SU-DHL-6 (cell line): ENCODE measurements at regions not wholly inside any gene's neighbourhood (a gene's known extent, or its start where the extent isn't known, plus 50 kb on each side); places are given as distances from the start of the nearest gene placed in this dataset.

Experiments
- H2AFZ ChIP-seq: fragments of 200-600 bp; sonication (generic); 2 replicates; pipeline ENCODE4 v1.6.1; 2014; ENCODE audit warnings: low read depth, mild to moderate bottlenecking, moderate library complexity, mixed read lengths, antibody characterized with exemption, low read length; ENCODE audit not compliant: severe bottlenecking
- H3F3A ChIP-seq: fragments of 200-600 bp; shearing (Covaris generic); 2 replicates; pipeline ENCODE4 v1.6.0; 2016; ENCODE audit warnings: antibody characterized with exemption, mild to moderate bottlenecking; ENCODE audit not compliant: insufficient read depth
- H3K27ac ChIP-seq: fragments of 200-600 bp; sonication (generic); 2 replicates; pipeline ENCODE4 v1.5.1; 2016; ENCODE audit warnings: low read depth, mild to moderate bottlenecking, low read length, moderate library complexity, mixed read lengths
- H3K27me3 ChIP-seq: fragments of 200-600 bp; sonication (generic), shearing (Covaris generic); 2 replicates; pipeline ENCODE4 v1.6.0; 2014; ENCODE audit warnings: mild to moderate bottlenecking, low read length
- H3K36me3 ChIP-seq: fragments of 200-600 bp; sonication (generic); 2 replicates; pipeline ENCODE4 v1.6.1; 2014; ENCODE audit warnings: mild to moderate bottlenecking, low read length, mixed read lengths
- H3K4me2 ChIP-seq: fragments of 300-600, 200-600 bp; shearing (Covaris generic), sonication (generic); 2 replicates; pipeline ENCODE4 v1.6.0; 2014; ENCODE audit warnings: low read length, low read depth, mild to moderate bottlenecking; ENCODE audit not compliant: poor library complexity, severe bottlenecking
- H3K4me3 ChIP-seq: fragments of 200-600 bp; sonication (generic); 2 replicates; pipeline ENCODE4 v1.5.1; 2014; ENCODE audit warnings: antibody characterized with exemption, low read length, mild to moderate bottlenecking, mixed read lengths; ENCODE audit not compliant: insufficient read depth, poor library complexity, severe bottlenecking
- H3K79me2 ChIP-seq: fragments of 200-600 bp; sonication (generic); 2 replicates; pipeline ENCODE4 v1.6.1; 2014; ENCODE audit warnings: mild to moderate bottlenecking, low read length, moderate library complexity; ENCODE audit not compliant: insufficient read depth
- H3K9ac ChIP-seq: fragments of 200-600 bp; sonication (generic); 2 replicates; pipeline ENCODE4 v1.7.0; 2014; ENCODE audit warnings: mild to moderate bottlenecking, low read length
- H3K9me2 ChIP-seq: fragments of 200-600 bp; sonication (generic); replicated peaks from 2 replicates; pipeline ENCODE4 v1.6.1; 2014; ENCODE audit warnings: low read length; ENCODE audit not compliant: insufficient read depth
- H3K9me3 ChIP-seq: fragments of 200-600 bp; sonication (generic); 2 replicates; pipeline ENCODE4 v1.6.1; 2014; ENCODE audit warnings: low read length, mixed read lengths; ENCODE audit not compliant: insufficient read depth
- H4K20me1 ChIP-seq: fragments of 200-600 bp; sonication (generic); 2 replicates; pipeline ENCODE4 v1.6.1; 2014; ENCODE audit warnings: low read depth, mild to moderate bottlenecking, antibody characterized with exemption, low read length, moderate library complexity, mixed read lengths
- CTCF ChIP-seq: fragments of 200-600 bp; sonication (generic); IDR thresholded peaks from one replicate; pipeline ENCODE4 v1.5.1; 2017; ENCODE audit warnings: antibody characterized with exemption, mild to moderate bottlenecking, low read length, moderate library complexity; ENCODE audit not compliant: insufficient read depth, poor library complexity, severe bottlenecking
- EZH2phosphoT487 ChIP-seq: fragments of 200-600 bp; sonication (generic), shearing (Covaris generic); conservative IDR thresholded peaks from 2 replicates; pipeline ENCODE4 v1.6.1; 2018; ENCODE audit warnings: mild to moderate bottlenecking, antibody characterized with exemption, low read length, moderate library complexity, mixed read lengths

GRCh38 chr11:71309611-71310010 lies 57.2 kb upstream of the SHANK2 start:
- Histone ChIP-seq H3K27me3 (no peaks in the 10 kb centered on the region), H3K4me2 (no peak overlapping the region), H3K4me3 (no peak overlapping the region), H3K27ac (no peak overlapping the region), H3K36me3 (no peaks in the 10 kb centered on the region), H2AFZ (no peak overlapping the region), H4K20me1 (no peaks in the 10 kb centered on the region), H3K9me3 (no peaks in the 10 kb centered on the region), H3K9ac (no peak overlapping the region), H3K79me2 (no peaks in the 10 kb centered on the region), H3K9me2 (no peaks in the 10 kb centered on the region), H3F3A (no peaks in the 10 kb centered on the region)
- TF ChIP-seq EZH2phosphoT487 (no peak), CTCF (no peak)

DNA sequence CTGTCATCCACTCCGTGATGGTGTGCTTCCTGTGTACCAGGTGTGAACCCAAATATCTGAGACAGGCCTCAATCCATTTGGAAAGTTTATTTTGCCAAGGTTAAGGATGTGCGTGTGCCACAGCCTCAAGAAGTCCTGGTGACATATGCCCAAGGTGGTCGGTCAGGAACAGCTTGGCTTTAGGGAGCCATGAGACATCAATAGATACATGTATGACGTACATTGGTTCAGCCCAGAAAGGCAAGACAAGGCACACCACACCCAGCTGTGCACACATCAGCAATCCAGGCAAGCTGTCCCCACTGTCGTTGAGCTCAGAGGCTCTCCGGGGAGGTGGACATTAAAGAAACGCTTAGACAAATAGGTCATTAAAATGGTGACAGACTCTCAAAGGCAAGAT lies 56.8 kb upstream of the SHANK2 start:
- no peak overlapping the region for H2AFZ ChIP-seq
- no peak overlapping the region for H3K27ac ChIP-seq
- H4K20me1 ChIP-seq, result no peaks in the 10 kb centered on the region
- no peaks in the 10 kb centered on the region for H3F3A ChIP-seq
- no peaks in the 10 kb centered on the region for H3K9me2 ChIP-seq
- no peak overlapping the region for H3K4me3 ChIP-seq
- TF ChIP-seq CTCF (no peak), EZH2phosphoT487 (no peak)
- H3K36me3 ChIP-seq, result no peaks in the 10 kb centered on the region
- H3K4me2 ChIP-seq, result no peak overlapping the region
- H3K9me3 ChIP-seq, result no peaks in the 10 kb centered on the region
- H3K79me2 ChIP-seq, result no peaks in the 10 kb centered on the region
- H3K27me3 ChIP-seq, result no peaks in the 10 kb centered on the region
- H3K9ac ChIP-seq, result no peak overlapping the region

GRCh38 chr11:71307811-71308645 lies 55.7 kb upstream of the SHANK2 start:
- Histone ChIP-seq H3K27ac (no peak overlapping the region), H4K20me1 (no peaks in the 10 kb centered on the region), H3F3A (no peaks in the 10 kb centered on the region), H3K27me3 (no peaks in the 10 kb centered on the region), H3K79me2 (no peaks in the 10 kb centered on the region), H3K9ac (no peak overlapping the region), H3K36me3 (no peaks in the 10 kb centered on the region), H3K9me2 (no peaks in the 10 kb centered on the region), H3K4me2 (no peak overlapping the region), H3K4me3 (no peak overlapping the region), H3K9me3 (no peaks in the 10 kb centered on the region), H2AFZ (no peak overlapping the region)
- TF ChIP-seq EZH2phosphoT487 (no peak), CTCF (no peak)
